ENCODE measurements at regions not wholly inside any gene's neighbourhood (a gene's known extent, or its start where the extent isn't known, plus 50 kb on each side); places are given as distances from the start of the nearest gene placed in this dataset.
"Not testable (repeated sequence)": the region's sequence is repeated elsewhere in the genome, so short reads cannot be mapped to it uniquely, and the experiment has no call there.

DNA sequence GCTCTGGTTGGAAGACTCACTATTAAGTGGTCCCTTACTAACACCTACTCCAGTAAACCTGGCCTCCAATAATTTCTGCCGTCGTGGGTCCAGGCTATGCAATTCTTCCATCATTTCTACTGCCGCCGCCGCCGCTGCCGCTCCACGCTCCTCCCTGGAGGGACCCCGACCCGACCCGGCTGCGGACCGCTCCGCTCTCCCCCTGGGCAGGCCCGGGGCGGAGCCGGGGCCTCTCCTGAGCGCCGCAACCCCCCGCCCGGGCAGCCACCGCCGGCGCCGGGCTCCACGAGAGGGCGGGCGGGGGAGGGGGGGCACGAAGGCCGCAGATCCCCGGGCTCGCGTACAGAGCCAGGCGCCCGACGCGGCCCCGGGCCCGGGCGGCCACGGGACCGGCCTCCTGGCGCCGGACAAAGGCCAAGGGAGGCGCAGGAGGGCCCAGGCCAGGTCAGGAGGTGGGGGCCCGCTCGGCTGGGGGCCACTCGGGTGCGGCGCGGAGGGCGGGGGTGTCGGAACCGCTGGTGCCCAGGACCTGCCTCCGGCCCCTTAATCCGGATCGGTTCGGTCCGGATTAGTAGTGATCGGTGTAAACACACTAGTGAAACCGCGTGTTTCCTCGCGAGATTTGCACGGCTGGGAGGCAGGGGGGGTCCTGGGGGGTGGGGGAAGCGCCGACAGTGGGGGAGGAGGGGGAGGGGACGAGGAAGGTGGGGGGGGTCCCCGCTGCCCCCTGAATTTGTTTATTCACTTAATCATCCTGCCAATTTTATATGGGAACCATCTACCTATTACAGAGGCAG lies 215.1 kb upstream of the CCL2 start:
- DNase-seq, result peak; percentile 70

DNA sequence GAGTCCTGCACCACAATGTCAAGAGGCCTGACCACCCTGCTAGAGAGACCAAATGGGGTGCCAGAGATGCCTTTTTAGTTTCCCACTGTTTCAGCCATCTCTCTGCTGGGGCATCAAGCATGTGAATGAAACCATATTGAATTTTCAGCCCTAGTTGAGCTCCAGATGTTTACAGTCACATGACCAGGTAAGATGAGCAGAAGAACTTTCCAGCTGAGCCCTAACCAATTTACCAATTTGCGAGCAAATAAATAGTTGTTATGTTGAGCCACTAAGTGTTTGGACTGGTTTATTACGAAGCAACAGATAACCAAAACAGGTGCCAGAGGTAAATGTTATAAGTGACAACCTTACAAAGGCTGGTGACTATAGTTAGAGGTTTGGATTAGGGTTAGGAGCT lies 209.1 kb upstream of the CCL2 start:
- DNase-seq, result no peak

DNA sequence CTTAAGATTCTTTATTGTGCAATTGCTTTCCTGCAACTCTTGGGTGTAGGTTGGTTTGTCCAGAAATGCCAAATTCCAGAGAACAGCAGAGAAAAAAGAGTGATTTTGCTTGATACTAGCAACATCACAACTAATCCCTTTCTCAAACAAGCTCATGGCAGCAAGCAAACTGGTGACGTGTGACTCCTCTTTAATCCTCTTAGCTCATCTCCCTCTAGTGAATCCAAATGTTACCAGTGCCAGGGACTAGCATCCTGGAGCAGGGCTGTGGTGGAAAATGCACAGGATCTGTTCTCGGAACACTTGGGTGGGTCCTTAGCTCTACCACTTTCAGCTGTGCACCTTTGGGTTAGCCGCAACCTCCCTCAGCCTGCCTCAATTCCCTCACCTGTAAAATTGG lies 204.0 kb upstream of the CCL2 start:
- no peak for DNase-seq

DNA sequence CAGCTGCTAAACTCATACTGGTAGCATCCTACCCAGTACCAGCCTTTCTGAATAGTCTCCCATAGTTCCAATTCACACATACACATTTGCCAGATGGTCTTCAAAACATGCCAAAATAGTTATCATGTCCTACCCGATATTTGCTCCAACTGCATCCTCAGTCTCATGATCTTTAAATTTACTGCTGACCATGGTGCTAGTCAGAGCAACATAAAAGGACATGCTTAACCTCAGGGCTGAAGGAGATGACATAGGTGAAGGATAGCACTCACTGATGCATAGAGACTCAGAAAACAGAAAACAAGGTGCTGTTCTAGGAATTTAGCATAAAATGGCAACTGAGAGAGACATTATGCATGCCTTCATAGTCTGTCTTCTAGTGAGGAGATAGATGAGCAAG lies 200.6 kb upstream of the CCL2 start:
- no peak for DNase-seq

DNA sequence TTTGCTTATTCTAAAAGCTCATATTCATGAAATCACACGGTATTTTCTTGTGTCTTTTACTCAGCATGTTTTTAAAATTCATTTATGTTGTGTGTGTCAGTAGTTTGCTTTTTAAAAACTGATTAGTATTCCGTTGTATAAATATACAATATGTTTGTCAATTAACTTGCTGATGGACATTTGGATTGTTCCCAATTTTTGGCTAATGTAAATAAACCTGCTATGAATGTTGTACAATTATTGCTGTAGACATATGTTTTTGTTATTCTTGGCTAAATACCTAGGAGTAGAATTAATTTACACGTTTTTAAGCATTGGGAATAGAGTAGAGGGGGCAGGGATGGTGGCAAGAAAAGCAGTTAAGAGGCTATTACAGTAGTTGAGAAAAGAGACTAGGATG lies 199.5 kb upstream of the CCL2 start:
- DNase-seq, result no peak

DNA sequence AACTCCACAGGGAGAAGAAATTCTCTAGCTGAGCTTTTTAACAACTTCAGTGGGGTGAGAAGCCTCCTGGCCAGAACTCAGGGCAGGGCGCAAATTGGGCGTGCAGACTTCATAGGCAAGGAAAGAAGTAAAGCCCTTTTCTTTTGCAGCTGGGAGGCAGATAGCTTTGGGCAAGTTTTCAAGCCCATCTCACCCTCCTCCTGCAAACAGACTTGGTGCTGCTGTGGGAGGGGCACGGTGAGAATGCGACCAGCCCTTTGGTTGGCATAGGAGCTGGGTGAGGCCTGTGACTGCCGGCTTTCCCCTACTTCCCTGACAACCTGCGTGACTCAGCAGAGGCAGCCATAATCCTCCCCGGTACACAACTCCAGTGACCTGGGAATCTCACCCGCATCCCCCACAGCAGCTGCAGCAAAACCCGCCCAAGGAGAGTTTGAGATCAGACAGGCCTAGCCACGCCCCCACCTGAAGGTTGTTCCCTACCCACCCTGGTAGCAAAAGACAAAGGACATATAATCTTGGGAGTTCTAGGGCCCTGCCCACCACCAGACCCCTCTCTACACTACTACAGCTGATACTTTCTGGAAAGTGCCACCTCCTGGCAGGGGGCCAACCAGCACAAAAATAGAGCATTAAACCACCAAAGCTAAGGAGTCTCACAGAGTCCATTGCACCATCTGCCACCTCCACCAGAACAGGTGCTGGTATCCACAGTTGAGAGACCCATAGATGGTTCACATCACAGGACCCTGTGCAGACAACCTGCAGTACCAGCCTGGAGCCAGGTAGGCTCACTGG lies 195.5 kb upstream of the CCL2 start:
- no peak for DNase-seq

DNA sequence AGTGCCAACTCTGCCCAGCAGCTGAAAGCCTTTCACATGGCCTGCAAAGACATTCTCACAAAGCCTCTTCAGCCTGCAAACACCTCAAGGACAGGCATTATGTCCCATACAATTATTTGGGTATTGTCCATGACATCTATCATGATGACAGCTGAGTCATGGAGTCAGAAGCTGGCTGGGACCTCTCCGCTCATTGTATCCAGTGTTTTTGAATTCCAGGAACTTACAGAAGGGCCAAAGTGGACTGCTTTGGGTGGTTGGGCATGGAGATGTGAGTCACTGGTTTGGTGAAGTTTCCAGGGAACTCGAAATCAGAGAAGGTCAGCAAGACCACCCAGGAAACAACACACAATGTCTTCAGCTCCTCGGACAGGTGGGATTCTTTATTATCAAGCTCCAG lies 188.6 kb upstream of the CCL2 start:
- no peak for DNase-seq

DNA sequence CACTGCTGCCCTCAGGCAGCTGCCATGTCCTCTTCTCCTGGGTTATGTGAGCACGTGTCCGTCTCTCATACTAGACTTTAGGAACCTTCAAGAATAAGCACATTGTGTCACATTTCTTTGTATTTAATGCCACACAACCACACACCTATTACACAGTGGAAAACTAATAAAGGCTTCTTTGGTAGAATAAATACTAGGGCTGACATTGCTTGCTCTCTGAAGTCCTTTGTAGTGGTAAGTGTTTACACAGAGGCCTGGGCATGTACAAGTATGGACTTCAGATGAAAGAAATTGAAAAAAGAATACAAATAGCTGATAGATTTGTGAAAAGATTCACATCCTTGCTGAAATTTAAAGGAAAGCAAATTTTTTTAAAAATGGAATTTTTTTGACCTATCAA lies 188.1 kb upstream of the CCL2 start:
- no peak for DNase-seq

DNA sequence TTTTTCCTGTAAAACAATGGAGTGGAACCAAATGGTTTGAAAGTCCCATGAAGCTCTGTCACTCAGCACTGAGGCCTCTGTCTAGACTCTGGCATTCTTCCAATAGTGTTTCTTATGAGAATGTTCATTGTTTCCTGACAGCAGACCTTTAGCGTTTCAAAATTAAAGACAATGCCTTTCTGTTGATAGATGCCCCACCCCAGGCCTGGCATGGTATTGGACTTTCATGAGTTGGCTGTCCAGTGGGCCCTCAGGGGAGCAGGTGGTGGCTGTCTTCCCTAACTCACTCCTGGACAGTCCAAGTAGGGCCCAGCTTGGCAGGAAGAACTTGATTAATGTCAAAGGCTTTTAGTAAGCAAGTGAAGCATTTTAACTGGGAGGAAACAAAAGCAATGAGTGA lies 186.5 kb upstream of the CCL2 start:
- no peak for DNase-seq

DNA sequence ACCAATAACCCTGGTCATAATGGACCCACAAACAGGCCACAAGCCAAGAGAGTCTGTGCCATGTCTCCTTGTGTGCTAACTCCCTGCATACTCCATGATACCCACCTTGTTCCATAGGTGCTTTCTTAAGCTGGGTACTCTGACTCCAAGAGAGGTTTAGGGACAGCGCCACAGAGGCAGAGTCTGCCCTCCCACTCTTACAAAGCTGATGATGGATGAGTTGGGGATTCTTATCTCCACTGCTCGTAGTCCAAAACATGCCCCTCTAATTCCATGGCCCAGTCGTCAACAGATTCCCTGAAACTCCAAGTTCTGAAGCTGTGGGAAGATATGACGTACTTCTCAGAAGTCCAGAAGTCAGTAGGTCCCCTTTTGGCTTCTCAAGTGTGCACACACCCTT lies 184.4 kb upstream of the CCL2 start:
- DNase-seq, result no peak

DNA sequence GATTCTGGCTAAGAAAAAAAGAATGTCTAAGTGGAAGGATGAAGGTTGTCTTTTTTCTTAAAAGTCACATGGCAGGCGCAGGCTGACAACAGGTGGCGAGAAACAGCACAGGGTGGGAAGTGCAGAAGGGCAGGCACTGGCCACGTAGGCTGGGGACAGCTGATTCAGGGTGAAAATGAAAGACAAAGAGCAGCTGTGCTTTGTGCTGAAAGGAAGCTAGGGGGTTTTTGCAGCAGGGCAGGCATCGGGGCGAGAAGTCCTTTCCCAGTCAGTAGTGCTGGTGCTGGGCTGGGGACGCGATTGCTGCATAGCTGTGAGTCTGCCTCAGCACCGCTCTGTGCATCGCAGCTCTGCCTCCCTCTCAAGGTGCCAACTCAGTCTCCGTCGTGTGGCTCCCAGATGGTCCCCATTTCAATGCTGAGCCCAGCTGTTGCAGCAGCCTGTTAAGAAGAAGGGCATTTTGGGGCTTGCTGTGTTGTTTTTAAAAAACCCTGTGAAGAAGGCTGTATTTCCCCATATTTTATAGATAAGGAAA lies 183.1 kb upstream of the CCL2 start:
- DNase-seq, result no peak

DNA sequence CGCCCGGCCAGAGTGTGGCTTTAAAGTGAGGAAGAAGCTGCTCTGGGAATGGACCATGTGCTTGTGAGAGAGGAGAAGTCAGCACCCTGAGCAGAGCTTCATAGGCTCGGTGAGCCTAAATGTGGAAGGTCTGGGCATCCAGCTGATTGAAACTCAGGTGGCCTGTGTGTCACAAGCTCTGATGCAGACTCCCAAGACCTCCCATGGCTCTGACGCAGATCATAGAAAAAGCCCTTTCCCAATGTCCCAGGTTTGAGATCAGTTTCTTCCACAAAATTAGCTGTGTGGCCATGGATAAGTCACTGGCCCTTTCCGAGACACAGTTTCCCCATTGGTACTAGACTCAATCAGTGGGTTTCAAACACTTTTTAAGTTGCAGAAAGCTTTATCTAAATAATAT lies 180.0 kb upstream of the CCL2 start:
- no peak for DNase-seq

DNA sequence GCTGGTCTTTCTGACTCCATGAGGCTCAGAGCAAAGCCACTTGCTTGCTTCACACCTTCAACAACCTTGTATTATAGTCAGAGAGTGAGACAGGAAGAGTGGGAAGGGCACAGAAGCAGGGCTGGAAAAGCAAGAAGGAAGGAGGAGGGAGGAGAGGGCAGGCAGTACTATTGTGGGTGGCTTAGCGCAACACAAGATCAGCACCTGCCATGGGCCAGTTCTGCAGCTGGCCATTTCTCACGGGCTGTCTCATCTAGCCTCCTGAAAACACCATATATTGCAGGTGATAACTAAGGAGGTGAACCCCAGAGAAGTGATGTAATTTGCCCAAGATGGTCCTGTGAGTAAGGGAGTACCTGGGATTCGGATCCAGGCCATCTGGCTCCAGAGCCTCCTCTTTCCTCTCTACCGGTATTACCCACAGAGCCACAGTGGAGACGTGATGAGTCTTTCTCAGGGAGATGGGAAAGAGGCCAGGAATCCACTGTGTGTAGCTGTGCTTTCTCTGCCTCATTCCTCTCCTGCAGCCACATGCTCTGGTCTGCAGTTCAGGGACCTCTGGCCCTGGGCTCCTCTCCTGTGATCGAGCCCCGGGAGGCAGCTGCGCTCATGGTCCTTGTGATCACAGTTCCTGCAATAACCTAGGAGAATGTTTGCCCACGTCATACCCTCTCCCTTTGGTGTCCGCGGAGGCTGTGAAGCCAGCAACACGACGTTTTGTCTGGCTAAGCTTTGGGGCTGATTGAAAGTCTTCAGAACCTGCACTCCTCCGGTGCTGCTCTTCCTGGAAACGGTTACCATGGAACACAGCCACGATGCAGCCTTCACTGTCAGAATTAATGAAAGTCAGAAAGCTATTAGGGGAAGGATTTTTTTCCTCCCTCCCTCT lies 178.1 kb upstream of the CCL2 start:
- no peak for DNase-seq

DNA sequence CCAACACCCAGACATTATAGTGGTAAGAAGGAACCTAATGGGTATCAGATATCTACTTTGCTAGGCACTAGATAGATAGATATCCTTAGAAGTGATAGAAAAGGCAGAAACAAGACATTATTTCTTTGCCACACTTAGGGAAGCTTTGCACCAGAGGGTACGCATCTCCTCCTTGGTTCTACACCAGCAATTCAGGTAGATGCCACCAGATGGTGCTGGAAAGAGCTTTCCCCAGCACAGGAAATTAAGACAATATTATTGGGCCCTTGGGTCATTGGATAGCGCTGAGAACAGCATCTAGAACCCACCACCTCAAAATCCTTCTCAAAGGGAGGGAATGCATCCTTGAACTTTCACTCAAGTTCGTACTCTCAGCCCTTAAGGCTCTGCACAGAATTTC lies 173.8 kb upstream of the CCL2 start:
- DNase-seq, result no peak

DNA sequence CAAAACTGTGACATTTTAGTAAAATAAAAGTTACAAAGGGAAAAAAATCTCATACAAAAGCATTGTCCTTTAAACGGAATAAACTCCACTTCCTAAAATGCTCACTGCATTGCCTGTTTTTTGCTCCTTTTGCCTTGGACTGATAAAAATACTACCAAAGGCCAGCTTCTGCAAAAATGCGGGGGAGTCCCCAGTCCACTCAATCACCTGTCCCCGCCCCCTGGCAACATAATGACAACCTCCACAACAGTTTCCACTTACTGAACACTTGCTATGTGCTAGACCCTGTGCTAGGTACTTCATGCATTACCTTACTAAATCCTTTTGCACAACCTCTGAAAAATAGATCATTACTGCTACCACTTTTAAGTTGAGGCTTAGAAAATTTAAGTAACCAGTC lies 172.7 kb upstream of the CCL2 start:
- no peak for DNase-seq

DNA sequence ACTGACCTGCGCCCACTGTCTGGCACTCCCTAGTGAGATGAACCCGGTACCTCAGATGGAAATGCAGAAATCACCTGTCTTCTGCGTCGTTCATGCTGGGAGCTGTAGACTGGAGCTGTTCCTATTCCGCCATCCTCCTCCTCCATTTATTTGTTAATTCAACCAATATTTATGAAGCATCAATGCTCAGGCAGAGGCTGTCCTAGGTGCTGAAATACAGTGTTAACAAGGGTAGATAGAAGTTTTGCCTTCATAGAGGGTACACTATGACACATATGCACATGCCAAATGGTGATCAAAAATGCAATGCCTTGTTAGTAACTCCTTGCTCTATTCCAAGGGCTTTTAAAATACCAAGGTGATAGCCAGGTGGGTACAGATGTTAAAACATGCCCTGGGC lies 166.0 kb upstream of the CCL2 start:
- DNase-seq, result not testable (repeated sequence)

DNA sequence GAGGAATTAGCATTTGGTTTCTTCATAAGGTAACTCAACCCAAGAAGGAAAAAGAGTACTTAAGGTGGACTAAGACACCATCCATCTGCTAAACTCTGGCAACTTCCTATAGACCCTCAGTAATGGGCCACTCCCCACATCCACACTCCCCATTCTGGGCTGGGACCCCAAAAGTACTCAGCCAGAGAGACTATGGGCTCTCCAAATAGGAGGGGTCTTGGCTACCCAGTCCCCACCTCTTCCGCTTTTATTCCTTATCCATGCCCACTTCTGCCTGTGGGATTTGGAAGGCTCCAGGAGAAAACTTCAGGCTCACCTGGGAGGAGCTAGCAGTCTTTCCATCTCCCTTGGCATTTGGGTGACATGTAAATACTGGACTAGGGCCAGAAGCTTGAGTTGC lies 164.5 kb upstream of the CCL2 start:
- DNase-seq, result no peak

DNA sequence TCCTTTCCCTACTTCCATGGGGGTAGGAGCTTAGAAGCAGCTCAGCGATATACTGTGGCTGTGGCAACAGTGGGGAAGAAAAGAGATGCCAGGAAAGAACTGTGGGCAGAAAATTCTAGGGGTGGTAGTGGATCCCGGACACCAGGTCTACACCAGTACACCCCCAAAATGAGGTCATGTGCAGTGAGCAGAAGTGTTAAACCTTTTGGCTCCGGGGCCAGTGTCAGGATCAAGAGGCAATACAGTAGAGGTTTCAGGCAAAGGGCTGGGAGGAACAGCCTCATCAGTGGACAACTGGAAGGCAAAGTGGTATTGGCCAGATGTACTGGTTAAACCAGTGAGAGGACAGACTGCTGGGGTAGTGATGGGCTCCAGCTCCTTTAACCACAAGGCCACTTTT lies 163.1 kb upstream of the CCL2 start:
- no peak for DNase-seq

DNA sequence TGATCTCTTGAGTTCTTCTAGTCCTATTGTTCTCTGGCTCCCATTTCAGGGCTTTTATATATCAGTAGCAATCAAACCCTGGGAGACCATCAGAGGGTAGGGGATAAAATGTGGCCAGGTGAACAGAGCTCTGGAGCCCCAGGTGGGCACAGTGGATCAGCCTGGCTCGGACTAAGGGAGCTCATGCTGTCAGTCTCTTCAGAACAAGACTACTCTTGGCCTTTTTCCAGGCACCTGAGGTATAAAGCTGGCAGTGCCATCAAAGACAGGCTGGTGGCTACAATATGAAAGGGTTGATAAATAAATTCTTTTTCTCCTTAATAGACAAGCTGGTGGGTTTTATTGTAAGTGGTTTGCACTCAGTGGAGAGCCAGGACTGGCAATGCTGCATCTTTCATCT lies 160.0 kb upstream of the CCL2 start:
- no peak for DNase-seq

DNA sequence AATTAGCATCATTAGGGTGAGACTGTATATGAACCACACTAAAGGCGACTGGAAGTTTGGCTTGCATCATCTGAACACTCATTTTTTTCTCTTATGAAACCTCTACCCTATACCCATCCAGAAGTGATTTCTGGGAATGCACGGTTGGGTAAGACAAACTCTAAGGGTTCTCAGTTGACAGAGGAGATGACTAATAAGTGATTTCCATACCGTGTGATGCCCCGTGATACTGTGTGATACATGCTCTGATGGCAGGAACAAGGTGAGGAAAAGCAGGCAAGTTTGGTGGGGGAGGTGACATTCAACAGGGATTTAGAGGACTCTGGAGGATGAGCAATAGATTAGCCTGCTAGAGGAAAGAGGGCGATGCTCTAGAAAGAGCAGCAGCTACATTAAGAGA lies 156.4 kb upstream of the CCL2 start:
- no peak for DNase-seq

DNA sequence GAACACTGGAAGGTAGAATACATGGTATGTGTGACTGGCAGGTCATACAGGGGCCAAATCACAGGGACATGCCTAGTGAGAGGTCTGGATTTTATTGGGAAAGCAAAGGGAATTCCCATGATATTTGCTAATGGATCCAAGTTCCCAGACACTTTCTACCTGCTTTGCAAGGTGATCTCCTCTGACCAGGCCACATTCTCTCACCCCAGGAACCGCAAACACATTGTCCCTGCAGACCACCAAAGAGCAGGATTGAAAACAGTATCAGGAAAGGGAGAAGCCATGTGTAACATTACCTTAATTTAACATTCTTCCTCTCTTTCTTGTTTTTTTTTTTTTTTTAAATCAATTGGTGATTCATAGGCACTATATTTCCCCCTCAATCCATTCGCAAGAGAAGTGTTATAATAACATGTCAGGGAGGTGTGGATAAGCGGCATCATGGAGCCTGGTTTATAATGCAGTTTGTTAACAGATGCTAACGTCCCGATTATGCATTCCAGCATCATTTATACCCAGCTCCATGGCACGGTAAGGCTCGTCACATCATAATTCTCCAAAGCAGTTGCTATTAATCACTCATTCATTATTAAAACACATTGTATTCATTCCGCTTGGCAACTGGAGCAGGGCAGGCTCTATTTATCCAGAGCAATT lies 155.1 kb upstream of the CCL2 start:
- DNase-seq, result no peak

DNA sequence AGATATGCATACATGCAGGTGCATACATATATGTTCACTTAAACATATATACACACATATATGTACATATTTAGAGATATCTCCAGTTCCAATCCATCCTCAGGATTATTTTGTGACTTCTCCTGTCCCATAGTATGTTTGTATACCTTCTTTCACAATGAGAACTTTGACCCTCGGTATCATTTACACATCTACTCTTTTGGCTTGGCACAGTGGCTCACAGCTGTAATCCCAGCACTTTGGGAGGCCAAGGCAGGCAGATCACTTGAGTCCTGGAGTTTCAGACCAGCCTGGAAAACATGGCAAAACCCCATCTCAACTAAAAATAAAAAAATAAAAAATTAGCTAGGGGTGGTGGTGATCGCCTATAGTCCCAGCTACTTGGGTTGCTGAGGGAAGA lies 148.1 kb upstream of the CCL2 start:
- no peak for DNase-seq

DNA sequence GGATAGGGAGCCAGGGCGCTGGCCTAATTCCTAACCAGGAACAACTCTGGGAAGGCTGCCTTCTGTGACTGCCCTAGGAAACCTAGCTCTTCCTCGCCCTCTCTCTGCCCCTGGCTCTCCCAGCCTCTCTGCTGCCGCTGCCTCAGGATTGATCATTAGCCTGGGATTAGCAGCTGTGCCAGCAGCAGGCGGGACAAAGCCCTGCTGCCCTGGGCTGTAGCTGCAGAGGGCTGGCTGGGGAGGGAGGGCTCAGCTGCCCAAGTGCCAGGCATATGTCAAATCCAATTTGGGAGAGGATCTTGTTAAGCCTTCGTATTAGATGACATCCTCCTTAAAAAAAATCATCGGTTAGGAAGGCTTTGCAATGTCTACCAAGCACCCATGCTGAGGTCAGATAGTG lies 144.8 kb upstream of the CCL2 start:
- no peak for DNase-seq

Measured in activated effector memory CD4-positive, alpha-beta T cell treated with anti-CD3 and anti-CD28 coated beads, Interleukin-2, amount 50 U/mL, for 16 hours (primary cell).